Lung (tissue), 11 donors: ENCODE measurements at regions not wholly inside any gene's neighbourhood (a gene's known extent, or its start where the extent isn't known, plus 50 kb on each side); places are given as distances from the start of the nearest gene placed in this dataset.

Source experiments
- ATAC-seq: fragments of 200-7000 bp; cut with Tn5 transposase; one replicate; pipeline ENCODE4 v1.9.1; 2020; ENCODE audit warnings: moderate number of reproducible peaks; ENCODE audit not compliant: insufficient read depth, low FRiP score
- DNase-seq, 3 donors: peaks; one replicate each; pipeline ENCODE4 v3.0.0-alpha.2; 2013 to 2017
- H3K27ac ChIP-seq, 2 donors: one replicate each; pipeline ENCODE4 v1.5.1; 2013; ENCODE audit warnings: mild to moderate bottlenecking in 2 of 2, moderate library complexity in 2 of 2, control low read depth in 1 of 2, inconsistent platforms in 1 of 2, low read depth in 1 of 2, low read length in 1 of 2
- H3K27me3 ChIP-seq, 3 donors: one replicate each; pipeline ENCODE4 v1.5.1; 2013; ENCODE audit warnings: low read length in 2 of 3; ENCODE audit not compliant: control insufficient read depth in 3 of 3, insufficient read depth in 3 of 3
- H3K36me3 ChIP-seq, 4 donors: one replicate each; pipeline ENCODE4 v1.5.1; 2013; ENCODE audit warnings: low read length in 4 of 4, mild to moderate bottlenecking in 1 of 4, moderate library complexity in 1 of 4; ENCODE audit not compliant: control insufficient read depth in 4 of 4, insufficient read depth in 4 of 4
- H3K4me1 ChIP-seq, 5 donors: one replicate each; pipeline ENCODE4 v1.5.1; 2013; ENCODE audit warnings: low read length in 5 of 5, mild to moderate bottlenecking in 2 of 5, moderate library complexity in 1 of 5; ENCODE audit not compliant: control insufficient read depth in 5 of 5, insufficient read depth in 5 of 5
- H3K4me3 ChIP-seq: one replicate; pipeline ENCODE4 v1.5.1; 2013; ENCODE audit warnings: mild to moderate bottlenecking, control low read depth, moderate library complexity
- H3K9ac ChIP-seq, 2 donors: one replicate each; pipeline ENCODE4 v1.5.1; 2013; ENCODE audit warnings: low read length in 2 of 2, control low read depth in 1 of 2; ENCODE audit not compliant: insufficient read depth in 1 of 2
- H3K9me3 ChIP-seq, 4 donors: one replicate each; pipeline ENCODE4 v1.5.1; 2013; ENCODE audit warnings: low read length in 3 of 4, mild to moderate bottlenecking in 1 of 4, moderate library complexity in 1 of 4; ENCODE audit not compliant: control insufficient read depth in 4 of 4, insufficient read depth in 3 of 4
- WGBS, 2 donors: extraction: QIAGEN DNeasy Blood & Tissue Kit; methylation state at CpG; one replicate each; pipeline ENCODE4 v1.1.7; 2013; 5-methylcytosine and 5-hydroxymethylcytosine counted together
- TF ChIP-seq, protein P1 (sequence below): IDR thresholded peaks from 2 replicates; pipeline ENCODE4 v1.5.1; 2012; ENCODE audit warnings: mild to moderate bottlenecking; ENCODE audit errors: control extremely low read depth, extremely low read depth
- donor health status: control.
- donor health status: control.
- donor health status: Bipolar disorder and iron deficiency.
- donor health status: healthy.
- donor health status: DM: yes; HTN: yes; CAD: no.

GRCh38 chr6:14062345-14063029, 55.1 kb upstream of the CD83 start:
- TF ChIP-seq, protein P1, sequence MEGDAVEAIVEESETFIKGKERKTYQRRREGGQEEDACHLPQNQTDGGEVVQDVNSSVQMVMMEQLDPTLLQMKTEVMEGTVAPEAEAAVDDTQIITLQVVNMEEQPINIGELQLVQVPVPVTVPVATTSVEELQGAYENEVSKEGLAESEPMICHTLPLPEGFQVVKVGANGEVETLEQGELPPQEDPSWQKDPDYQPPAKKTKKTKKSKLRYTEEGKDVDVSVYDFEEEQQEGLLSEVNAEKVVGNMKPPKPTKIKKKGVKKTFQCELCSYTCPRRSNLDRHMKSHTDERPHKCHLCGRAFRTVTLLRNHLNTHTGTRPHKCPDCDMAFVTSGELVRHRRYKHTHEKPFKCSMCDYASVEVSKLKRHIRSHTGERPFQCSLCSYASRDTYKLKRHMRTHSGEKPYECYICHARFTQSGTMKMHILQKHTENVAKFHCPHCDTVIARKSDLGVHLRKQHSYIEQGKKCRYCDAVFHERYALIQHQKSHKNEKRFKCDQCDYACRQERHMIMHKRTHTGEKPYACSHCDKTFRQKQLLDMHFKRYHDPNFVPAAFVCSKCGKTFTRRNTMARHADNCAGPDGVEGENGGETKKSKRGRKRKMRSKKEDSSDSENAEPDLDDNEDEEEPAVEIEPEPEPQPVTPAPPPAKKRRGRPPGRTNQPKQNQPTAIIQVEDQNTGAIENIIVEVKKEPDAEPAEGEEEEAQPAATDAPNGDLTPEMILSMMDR, result no peak
- no peaks in the 10 kb centered on the region for H3K27me3 ChIP-seq
- H3K4me3 ChIP-seq, result no peak overlapping the region
- ATAC-seq (no peak), DNase-seq (no peak)
- no peaks in the 10 kb centered on the region for H3K4me1 ChIP-seq
- 91 to 94% methylated on average over 3 of the region's 3 CpGs for WGBS, 2 donors
- no peak overlapping the region for H3K9ac ChIP-seq
- H3K9me3 ChIP-seq, result no peaks in the 10 kb centered on the region
- no peak overlapping the region for H3K27ac ChIP-seq
- H3K36me3 ChIP-seq, result no peaks in the 10 kb centered on the region

DNA sequence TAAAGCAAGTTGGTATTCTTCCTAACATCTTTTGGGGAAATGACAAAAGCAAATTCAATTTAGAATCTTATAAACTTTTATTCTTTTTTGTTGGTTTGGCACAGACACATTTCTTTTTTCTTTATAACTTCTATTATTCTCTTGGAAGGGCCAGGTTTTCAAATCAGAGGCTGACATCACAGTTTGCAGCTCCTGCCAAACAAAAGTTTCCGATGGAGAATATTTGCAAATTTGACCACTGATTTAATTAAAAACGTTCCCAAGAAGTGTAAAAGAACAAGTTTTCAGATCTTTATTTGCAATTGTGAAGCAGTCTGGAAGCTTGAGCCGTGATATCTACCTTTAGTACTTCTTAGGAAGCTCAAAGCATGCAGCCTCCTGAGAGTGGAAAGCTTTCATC, 53.8 kb upstream of the CD83 start:
- ATAC-seq (no peak), DNase-seq (no peak)
- H3K27me3 ChIP-seq, result no peaks in the 10 kb centered on the region
- H3K36me3 ChIP-seq, result no peaks in the 10 kb centered on the region
- WGBS, 2 donors, result 66 to 73% methylated on average over 3 of the region's 3 CpGs
- TF ChIP-seq, protein P1, result no peak
- H3K4me1 ChIP-seq, result no peaks in the 10 kb centered on the region
- no peak overlapping the region for H3K9ac ChIP-seq
- H3K27ac ChIP-seq, result no peak overlapping the region
- no peaks in the 10 kb centered on the region for H3K9me3 ChIP-seq
- H3K4me3 ChIP-seq, result no peak overlapping the region

GRCh38 chr6:14065350-14065749, 52.2 kb upstream of the CD83 start:
- no peaks in the 10 kb centered on the region for H3K4me1 ChIP-seq
- no peak overlapping the region for H3K27ac ChIP-seq
- no peaks in the 10 kb centered on the region for H3K9me3 ChIP-seq
- no peak overlapping the region for H3K9ac ChIP-seq
- TF ChIP-seq, protein P1, result no peak
- DNase-seq, result no peak
- ATAC-seq, result no peak
- no peak overlapping the region for H3K4me3 ChIP-seq
- no peaks in the 10 kb centered on the region for H3K27me3 ChIP-seq
- no peaks in the 10 kb centered on the region for H3K36me3 ChIP-seq
- 87 to 100% methylated on average over 1 of the region's 1 CpG for WGBS, 2 donors
